CD4-positive, alpha-beta T cell treated with Interleukin-10 for 1 hour (primary cell): ENCODE measurements at regions not wholly inside any gene's neighbourhood (a gene's known extent, or its start where the extent isn't known, plus 50 kb on each side); places are given as distances from the start of the nearest gene placed in this dataset.
"Not testable (repeated sequence)": the region's sequence is repeated elsewhere in the genome, so short reads cannot be mapped to it uniquely, and the experiment has no call there.

Source experiments
- DNase-seq: peaks from one replicate; pipeline ENCODE4 v3.0.0-alpha.2; 2020

DNA sequence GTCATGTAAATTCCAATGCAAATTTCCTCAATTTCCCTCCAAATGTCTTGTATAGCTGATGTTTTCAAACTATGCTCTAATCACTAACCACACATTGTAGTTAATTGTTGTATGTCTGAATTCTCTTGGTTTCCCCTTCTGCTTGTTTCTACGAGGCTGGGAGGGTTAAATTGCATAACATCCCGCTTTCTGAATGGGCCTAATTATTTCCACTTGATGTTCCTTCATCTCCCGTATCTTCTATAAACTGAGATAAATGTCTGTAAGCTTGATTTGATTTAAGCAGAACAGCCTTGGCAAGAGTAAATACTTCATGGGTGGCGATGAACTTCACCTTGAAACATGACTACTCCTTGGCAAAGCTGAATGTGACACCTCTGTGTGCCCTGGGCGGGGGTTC lies 72.2 kb downstream of the SERINC2 start:
- DNase-seq, result no peak

- DNase-seq, result peak; percentile 57
Measured at GRCh38 chr1:31487143-31487542, 74.1 kb downstream of the SERINC2 start.

DNA sequence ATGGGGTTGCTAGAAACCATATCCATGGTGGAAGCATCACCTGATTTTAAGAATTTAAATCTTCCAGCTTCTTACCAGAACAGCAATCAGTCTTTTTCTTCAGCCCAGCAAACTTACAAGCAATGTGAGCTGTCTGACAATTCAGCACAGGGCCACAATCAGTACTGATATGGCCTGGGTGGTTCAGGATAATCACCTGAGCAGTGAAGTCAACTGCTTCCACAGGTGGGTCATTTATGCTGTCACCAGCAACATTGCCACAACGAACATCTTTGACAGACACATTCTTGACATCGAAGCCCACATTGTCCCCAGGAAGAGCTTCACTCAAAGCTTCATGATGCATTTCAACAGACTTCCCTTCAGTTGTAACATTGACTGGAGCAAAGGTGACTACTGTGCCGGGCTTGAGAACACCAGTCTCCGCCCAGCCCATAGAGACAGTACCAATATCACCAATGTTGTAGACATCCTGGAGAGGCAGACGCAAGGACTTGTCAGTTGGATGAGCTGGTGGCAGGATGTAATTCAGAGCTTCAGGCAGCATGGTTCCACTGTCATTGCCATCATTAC lies 74.8 kb downstream of the SERINC2 start:
- no peak for DNase-seq

DNA sequence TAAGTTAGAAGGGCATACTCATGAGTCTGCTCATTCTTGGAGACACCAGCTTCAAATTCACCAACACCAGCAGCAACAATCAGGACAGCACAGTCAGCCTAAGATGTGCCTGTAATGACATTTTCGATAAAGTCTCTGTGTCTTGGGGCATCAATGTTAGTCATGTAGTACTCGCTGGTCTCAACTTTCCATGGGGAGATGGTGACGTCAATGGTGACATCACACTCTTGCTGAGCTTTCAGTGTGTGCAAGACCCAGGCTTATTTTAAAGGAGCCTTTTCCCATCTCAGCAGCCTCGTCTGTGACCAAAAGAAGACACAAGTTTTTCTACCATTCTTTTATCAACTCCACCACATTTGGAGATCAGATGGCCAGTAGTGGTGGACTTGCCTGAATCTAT lies 75.5 kb downstream of the SERINC2 start:
- DNase-seq, result no peak

- DNase-seq, result not testable (repeated sequence)
Measured at GRCh38 chr1:31489575-31489974, 76.6 kb downstream of the SERINC2 start.

DNA sequence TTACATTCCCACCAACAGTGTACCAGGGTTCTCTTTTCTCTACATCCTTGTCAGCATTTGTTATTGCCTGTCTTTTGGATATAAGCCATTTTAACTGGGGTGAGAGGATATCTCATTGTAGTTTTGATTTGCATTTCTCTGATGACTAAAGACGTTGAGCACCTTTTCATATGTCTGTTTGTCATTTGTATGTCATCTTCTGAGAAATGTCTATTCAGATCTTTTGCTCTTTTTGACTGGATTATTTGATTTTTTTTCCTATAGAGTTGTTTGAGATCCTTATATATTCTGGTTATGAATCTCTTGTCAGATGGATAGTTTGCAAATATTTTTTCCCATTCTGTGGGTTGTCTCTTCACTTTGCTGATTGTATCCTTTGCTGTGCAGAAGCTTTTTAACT lies 77.6 kb downstream of the SERINC2 start:
- not testable (repeated sequence) for DNase-seq

- DNase-seq, result not testable (repeated sequence)
Measured at GRCh38 chr1:31495351-31495750, 81.0 kb upstream of the TINAGL1 start.

- DNase-seq, result not testable (repeated sequence)
Measured at GRCh38 chr1:31495770-31496169, 80.5 kb upstream of the TINAGL1 start.

DNA sequence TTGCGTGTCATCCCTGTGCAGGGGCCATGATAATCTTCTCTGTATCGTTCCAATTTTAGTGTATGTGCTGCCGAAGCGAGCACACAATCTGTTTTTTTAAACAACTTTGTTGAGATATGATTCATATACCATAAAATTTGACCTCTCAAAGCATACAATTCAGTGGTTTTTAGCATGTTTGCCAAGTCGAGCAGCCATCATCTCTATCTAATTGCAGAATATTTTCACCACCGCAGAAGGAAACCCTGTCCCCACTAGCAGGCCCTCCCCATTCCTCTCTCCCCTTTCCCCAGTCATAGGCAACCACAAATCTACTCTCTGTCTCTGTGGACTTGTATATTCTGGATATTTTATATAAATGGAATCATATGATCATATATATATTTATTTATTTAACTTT lies 78.7 kb upstream of the TINAGL1 start:
- DNase-seq, result no peak

DNA sequence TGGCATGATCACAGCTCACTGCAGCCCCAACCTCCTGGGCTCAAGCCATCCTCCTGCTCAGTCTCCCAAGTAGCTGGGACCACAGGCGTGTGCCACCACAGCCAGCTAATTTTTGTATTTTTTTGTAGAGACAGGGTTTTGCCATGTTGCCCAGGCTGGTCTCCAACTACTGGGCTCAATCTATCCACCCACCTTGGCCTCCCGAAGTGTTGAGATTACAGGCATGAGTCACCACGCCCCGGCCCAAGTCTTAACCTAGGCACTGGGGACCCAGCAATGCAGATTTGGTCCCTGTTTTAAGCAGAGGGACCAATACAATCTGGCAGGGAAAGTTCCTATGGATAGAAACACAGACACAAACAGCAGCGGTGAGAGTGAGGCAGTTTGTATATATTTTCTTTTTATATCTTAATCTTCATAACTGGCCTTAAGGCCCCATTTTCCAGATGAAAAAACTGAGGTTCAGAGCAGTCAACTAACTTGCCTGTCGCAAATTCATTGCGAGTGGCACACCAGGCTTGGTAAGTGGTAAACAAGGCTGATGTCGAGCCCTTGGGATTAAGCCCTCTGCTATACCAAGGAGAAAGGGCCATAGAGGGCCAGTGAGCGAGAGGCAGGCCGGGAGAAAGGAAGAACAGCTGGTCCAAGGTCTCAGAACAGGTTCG lies 77.8 kb upstream of the TINAGL1 start:
- no peak for DNase-seq

GRCh38 chr1:31501505-31501904 lies 74.8 kb upstream of the TINAGL1 start:
- DNase-seq, result no peak

DNA sequence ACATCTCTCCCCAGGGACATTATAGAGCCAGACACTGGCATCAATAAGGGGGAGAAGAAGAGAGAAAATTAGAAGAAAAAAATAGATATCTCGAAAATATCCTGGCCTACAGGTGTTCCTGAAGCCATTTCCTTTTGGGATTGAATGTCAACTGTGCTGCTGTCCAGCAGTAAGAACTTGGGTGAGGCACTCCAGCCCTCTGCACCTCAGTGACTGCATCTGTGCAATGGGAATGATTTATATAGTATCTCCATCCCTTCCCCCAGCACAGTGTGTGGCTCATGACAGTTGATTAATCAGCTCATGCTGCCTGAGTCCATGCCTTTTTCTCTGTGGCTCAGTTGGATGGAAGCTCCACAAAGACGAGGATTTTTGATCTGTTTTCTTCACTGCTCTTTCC lies 74.1 kb upstream of the TINAGL1 start:
- DNase-seq, result no peak

GRCh38 chr1:31502926-31503511 lies 73.3 kb upstream of the TINAGL1 start:
- no peak for DNase-seq

DNA sequence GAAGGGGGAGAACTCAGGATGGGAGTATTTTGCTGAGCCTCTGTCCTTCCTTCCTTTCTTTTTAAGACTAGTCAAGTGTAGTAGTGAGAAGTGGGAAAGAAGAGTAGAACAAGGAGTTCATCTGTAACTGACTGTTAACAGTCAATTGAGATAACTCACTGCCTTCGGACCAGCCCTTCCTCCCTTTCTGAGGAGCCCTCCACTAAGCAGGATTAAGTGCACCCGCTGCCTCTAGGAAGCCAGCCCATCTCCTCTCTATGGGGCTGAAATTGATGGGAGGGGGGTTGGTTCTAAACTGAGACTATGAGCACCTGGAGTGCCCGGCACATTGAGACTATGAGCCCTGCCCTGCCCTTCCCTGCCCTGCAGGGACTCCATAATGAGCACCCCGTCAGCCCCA lies 72.7 kb upstream of the TINAGL1 start:
- no peak for DNase-seq

DNA sequence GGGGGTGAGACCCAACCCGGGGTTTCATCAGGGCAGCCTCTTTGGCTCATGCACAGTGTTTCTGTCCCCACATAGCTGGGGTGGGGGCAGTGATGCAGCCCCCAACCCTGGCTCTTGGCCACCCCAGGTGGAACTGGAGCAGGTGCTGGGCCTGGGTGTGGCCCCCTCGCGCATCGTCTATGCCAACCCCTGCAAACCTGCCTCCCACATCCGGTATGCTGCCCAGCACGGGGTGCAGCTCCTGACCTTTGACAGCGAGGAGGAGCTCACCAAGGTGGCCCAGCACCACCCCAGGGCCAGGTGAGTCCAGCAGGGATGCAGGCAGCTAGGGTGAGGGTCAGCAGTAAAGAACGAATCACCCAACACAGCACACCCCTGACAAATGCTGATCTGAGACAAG lies 72.3 kb upstream of the TINAGL1 start:
- DNase-seq, result no peak

GRCh38 chr1:31505911-31506497 lies 70.3 kb upstream of the TINAGL1 start:
- peak; percentile 5 for DNase-seq

GRCh38 chr1:31507221-31507620 lies 69.1 kb upstream of the TINAGL1 start:
- DNase-seq, result no peak

DNA sequence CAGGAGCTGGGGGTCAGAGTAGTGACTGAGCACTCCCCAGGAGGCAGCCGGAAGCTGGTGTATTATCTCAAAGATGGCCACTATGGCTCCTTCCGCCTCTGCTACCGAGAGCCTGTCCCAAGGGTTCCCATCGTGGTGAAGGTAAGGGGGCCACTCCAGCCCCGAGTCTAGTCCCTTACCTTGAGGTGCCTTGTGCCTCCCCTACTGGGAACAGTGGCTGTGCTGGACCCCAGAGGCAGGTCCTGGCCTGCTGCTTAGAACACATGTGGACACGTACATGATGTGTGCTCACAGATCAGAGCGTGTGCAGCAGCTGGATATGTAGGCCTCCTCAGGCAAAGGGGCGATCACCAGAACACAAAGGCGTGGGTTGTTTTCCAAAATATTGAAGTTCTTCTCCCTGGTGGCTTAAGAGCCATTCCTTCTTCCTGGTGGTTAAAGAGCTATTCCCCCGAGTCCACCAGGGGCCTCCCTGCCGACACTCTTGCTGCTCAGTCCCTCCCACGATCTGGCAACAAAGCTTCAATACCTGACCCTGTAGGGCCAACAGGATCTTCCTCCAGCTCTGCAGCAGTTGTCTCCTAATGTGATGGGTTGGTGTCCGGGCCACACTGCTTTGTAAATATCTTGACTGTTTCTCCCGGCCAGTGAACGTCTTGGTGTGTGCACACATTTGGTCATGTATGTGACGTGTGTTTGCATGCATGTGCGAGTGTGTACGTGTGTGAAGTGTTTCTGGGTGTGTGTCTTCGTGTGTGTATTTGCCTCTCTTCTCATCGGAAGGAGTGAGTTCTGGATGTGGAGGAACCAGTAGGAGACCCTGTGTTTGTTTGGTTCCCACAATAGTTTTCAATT lies 68.4 kb upstream of the TINAGL1 start:
- no peak for DNase-seq

DNA sequence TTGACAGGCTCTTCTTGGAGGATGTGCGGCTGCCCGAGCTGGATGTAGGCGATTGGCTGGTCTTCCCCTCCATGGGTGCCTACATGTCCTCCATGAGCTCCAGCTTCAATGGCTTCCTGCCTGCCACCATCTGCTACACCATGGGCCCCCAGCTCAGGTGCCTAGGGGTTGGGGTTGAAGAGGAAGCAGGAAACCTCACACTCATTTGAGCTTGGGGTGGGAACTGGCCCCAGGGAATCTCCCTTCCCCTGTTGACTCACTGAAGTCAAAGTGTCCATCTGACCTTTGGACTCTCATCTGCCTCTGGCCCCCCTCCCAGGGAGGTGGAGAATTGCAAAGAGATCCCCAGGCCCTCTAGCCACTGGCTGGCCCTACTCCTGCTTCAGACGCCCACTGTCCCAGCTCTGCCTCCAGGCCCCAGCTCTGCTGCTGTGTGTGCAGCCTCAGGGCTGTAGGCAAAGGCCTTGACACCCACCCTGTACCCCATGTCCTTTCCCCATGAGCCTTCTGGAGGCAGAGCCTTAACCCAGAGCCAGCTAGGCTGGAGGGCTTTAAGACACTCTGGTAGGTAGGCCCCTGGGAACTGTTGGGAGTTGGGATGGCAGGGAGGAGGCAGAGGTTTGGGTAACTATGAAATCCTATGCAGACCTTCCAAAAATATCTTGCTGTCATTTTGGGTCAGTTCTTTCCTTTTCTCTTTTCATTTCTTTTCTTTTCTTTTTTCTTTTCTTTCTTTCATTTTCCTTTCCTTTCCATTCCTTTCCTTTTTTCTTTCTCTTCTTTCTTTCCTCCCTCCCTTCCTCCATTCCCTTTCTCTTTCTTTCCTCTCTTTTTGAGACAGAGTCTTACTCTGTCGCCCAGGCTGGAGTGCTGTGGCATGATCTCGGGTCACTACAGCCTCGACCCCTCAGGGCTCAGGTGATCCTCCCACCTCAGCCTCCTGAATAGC lies 66.9 kb upstream of the TINAGL1 start:
- DNase-seq, result no peak

DNA sequence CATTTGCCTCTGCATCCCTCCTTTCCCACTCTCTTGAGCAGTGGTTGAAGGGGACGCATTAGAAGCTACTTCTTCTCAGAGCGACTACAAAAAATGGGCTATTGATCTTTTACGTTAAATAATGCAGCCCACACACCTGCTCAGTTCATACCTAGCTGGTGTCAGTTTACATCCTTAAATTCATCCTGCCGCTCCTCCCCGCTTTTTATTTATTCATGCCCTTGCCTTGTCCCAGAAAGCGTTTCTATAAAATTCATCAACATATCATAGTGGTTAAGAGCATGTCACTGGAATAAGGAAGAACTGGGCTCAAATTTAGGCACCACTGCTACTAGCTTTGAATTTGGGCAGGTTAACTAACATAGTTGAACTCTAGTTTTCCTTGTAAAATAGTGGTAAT lies 66.0 kb upstream of the TINAGL1 start:
- DNase-seq, result no peak

GRCh38 chr1:31510853-31511789 lies 65.2 kb upstream of the TINAGL1 start:
- DNase-seq, result no peak
